ENCODE measurements at regions not wholly inside any gene's neighbourhood (a gene's known extent, or its start where the extent isn't known, plus 50 kb on each side); places are given as distances from the start of the nearest gene placed in this dataset.
"Not testable (repeated sequence)": the region's sequence is repeated elsewhere in the genome, so short reads cannot be mapped to it uniquely, and the experiment has no call there.

DNA sequence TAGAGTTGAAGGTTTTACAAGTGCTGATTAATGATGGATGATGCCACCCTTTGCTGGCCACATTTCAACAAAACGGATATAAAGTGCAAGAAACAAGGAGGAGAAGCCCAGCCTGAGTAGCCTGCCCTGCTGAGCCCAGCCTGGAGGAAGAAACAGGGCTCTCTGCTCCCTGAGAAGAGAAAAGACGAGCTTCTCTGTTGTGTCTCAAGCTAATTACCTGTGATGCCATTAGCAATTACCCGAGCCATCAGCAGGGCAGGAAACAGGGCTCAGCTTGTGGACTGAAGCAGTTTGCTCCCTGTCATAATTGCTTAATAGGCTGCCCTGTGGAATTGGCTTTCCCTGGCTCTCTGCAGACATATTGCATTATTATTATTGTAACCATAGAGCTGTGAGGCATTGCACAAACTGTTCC lies 709.3 kb upstream of the AUTS2 start:
- DNase-seq, result no peak

DNA sequence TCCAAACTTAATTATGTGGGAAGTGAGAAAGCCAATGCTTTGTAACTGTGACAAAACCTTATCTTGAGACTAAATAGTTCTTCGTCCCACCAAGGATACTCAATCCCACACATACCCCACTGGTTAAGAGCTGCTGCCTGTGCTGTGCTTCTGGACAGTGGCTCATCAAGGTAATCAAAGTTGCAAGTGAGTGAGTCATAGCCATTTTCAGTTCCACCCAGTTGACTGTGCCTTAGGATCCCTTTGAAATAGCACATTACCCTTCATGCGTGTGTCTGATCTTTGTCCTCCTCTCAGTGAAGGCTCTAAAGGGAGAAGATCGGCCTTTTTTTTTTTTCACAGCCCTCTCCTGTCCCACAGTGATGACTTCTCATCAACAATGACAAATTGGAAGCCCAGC lies 706.0 kb upstream of the AUTS2 start:
- DNase-seq, result no peak

DNA sequence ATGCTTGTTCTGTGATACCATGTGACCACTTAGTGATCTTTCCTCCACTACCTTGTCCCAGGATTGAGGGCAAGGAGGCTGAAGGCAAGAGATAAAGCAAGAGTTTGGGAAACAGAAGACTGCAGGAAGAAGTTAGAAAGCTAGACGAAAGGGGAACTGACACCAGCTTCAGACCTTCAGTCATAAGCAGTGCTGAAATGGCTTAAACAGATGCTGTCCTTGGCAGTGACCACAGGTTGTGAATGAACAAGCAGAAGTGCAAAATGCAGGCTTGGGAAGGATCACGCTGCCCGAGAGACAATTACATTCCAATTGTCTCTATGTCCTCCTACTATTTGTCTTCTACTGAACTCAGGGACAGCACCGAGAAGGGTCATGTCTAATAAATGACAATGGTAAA lies 704.9 kb upstream of the AUTS2 start:
- DNase-seq, result no peak

DNA sequence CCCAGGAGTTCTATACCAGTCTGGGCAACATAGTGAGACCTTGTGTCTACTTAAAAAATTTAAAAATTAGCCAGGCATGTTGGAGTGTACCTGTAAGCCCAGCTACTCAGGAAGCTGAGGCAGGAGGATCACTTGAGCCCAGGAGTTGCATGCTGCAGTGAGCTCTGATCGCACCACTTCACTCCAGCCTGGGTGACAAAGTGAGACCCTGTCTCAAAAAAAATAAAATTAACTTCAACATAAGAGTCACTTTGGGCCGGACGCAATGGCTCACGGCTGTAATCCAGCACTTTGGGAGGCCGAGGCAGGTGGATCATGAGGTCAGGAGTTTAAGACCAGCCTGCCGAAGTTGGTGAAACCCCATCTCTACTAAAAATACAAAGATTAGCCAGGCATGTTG lies 699.1 kb upstream of the AUTS2 start:
- not testable (repeated sequence) for DNase-seq

DNA sequence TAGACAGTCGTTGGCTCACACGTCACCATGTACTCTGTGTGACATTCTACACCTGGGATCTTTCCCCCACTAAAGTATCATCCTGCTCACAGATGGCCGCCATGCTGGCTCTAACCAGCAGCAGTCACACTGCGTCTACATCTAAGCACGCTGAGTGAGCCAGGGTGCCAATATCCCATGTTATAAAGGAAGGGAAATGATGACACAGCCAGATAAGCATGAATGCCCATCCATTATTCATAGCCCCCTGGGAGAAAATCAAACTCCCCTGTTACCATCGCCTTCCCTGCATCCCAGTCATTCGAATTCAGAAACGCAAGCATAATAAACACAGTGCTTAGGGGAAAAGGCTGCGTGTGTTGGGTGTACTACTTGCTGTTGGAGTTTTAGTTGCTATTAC lies 698.2 kb upstream of the AUTS2 start:
- DNase-seq, result no peak

DNA sequence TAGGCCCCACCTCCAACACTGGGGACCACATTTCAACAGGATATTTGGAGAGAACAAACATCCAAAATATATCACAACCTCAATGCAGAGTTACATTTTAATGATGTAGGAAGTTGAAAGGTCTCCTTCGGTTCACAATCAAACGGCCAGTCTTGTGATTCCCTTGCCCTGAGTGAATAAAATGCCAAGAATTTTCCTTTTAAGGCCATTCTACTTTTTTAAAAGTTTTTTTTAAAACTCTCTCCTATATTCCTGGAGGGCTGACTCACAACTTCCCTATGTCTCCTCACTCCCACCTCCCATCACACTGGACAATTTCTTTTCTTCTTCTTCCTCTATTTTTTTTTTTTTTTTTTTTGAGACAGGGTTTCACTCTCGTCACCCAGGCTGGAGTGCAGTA lies 693.6 kb upstream of the AUTS2 start:
- DNase-seq, result no peak

DNA sequence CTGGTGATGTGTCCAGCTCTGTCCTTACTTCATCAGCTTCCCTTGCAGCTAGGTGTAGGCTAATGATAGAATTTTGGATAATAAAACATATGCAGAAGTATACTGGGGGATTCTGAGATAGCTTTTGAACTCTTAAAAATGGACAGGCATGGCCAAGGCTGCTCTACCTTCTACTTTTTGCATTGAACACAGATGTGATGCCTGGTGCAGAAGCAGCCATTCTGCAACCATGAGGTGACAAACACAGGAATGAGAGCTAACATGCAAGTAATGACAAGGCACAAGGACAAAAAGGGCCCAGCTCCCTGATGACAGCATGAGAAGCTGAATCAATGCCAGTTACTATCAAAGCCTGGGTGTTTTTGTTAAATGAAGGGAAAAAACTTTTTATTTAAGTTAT lies 686.5 kb upstream of the AUTS2 start:
- DNase-seq, result no peak

DNA sequence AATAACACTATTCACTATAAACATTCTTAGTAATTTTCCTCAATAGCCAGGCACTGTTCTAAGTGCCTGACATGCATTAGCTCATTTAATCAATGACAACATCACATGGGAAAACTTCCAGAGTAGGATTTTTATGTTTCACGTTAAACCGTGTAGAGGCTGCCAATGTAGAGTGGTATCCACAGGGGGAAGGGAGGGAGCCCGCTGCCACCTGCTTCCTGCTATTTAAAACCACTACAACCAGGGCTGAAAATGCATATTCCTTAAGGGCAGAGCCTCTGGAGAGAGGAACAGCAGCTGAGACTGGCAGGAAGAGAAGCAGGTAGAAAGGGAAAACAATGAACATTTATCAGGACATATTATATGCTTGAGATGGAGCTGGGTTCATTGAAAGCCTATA lies 684.3 kb upstream of the AUTS2 start:
- DNase-seq, result no peak

DNA sequence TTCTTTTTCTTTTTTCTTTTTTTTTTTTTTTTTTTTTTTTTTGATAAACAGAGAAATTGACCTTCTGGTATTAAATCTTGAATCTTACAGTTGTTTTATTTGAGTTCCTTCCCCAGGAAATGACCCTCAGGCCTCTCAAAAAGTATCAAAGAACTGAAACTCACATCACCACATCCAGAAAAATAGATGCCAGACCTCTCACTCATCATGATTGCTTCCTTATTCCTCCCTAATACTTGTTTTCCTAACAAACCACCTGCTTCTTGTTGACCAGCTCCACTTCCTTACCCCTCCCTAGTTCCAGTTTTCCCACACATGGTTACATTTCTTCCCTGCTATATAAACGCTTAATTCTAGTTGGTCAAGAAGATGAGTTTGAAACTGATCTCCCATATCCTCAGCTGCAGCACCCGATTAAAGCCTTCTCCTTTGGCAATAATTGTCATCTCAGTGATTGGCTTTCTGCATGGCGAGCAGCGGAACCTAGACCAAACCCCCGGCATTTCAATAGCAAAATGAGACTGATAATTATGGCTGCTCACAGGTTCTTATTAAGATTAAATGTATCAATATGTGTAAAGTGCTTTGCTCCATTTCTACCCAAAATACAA lies 681.1 kb upstream of the AUTS2 start:
- no peak for DNase-seq

DNA sequence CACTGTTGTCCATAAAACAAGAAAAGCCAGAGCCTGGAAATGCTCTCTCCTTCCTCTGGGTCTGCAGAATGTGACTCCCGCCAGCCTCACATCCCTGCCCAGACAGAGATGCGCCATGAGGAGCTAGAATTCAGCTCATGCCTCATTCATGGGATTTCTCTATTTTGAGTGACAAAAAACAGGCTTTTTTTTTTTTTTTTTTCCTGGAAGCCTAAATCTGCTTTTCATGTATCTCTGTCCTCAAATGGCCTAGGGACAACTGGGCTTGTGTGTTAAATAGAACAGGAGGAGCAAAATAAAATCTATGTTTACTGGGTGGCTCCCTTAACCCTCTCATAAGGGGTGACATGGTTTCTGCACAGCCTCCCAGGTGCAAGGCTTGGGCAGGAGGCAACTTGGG lies 679.7 kb upstream of the AUTS2 start:
- no peak for DNase-seq

DNA sequence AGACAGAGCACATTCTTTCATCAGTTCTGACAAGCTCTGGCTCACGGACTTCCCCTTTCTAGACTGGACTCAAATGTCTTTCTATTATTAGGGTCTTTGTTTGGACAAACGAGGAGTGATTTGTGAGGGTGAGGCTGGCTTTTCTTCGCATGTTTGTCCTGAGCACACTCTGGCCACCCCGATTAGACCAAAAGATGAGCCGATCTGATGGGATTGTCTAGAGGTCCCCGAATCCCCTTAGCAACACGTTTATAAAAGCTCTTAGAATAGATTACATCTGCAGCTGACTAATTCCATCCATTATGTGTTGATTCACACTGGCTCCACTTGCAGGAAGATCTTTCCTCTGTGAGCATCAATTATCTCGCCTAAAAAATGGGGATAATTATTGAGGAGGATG lies 675.4 kb upstream of the AUTS2 start:
- DNase-seq, result no peak

DNA sequence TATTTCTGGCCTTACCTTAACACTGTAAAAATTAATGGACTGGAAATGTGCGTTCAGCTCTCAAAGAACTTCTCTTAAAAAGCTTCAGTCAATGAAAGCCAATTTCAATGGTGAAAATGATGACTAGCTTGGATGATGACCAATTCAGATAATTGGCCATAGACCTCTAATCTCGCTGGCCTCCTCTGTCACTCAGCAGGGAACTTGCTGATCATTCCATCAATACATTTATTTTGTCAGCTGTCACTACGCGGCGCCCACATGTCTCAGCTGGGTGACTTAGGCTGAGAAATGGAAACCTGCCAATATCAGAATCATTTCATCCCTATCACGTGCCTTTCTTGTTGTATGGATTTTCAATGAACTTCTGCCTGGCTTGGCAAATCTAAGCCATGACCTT lies 673.0 kb upstream of the AUTS2 start:
- DNase-seq, result no peak

DNA sequence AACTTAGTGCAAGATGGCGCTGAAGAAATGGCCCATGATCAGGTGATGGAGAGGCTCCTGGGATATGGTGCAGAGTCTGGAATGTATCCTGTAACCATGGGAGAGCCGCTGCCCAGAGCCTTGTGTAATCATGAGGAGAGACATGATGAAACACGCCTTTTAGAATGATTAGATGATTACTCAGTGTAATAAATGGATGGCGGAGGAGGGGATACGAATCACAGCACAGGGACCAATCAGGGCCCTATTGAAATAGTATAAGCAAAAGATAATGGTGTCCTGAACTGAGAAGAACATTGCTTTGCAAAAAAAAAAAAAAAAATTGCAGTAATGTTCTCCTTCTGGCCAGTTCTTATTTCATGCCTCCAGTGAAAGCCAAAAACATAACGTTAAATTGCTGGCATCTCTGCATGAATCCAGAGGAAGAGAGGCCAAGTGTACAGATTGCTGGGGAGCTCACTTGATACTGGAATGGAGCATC lies 668.5 kb upstream of the AUTS2 start:
- DNase-seq, result no peak

DNA sequence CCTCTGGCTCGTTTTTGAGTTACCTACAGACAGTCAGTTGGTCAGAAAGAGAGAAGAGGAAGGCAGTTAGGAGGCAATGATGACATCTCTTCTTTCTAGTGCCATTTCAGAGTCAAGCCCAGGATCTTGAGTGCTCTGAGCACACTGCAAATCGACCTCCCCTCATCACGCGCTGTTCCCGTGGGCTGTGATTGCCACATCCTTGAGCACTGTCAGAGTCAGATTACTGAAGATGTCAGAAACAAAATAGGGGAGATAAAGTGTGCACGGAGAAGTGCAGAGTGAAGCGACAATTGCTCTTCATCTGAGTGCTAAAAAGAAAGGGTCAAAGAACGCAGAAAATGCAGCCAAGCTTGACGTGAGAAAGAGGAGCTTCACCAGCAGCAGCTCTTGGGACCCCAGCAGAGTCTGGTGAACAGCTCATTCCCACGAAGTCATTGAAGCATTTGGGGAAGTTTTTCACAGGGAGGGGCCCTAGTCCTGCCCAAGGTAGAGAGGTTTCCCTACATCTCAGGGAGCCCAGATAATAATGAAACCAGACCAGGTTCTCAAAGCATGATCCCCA lies 661.7 kb upstream of the AUTS2 start:
- no peak for DNase-seq

DNA sequence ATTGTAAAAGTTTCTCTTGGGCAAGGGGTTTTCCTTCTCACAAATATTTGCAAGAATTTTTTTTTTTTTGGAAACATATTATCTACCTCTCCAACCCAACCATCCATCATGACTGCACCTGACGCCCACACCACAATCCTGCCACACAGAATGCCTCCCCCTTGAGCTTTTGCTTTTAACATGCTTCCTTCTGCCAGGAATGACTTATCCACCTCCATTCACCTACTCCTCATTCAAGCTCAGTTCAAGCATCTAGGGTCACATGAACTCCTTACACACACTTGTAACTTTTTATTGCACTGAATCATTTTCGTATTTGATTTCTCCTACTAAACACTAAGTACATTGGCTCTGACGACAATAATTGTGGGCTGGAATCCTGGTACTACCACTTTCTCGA lies 660.1 kb upstream of the AUTS2 start:
- no peak for DNase-seq

DNA sequence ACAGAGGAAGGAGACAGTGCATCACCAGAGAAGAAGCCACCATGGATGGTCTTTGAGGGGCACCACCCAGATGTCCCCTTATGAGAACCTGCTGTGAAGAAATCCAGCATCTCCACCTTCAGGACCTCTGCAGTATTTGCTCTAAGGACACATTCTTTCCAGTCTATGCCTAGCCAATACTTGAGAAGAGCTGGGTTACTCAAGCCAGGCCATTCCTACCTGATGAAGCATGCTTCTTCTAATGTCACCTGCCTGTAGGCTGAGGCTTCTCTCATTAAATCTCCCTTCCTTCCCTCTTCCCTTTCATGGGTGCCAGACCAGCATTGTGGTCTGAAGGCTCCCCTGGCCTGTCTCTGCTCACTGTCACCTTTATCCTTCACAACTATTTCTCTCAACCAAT lies 654.5 kb upstream of the AUTS2 start:
- no peak for DNase-seq

DNA sequence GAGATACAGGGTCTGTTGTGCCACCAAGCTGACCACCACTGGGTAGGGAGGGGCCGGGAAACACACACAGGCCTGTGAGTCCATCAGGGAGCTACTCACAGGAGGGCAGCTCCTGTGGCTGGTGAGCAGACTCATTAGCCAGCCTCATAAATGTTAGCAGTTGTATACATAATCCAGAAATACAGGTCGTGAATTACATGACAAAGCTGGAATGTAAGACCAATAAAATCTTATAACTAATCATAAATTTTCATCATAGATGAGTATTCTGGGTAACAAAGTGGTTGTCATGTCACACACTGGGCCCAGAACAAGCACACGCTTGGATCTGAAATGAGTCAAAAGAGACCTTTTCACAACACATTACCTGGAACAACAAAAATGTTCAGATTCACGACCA lies 642.6 kb upstream of the AUTS2 start:
- no peak for DNase-seq

DNA sequence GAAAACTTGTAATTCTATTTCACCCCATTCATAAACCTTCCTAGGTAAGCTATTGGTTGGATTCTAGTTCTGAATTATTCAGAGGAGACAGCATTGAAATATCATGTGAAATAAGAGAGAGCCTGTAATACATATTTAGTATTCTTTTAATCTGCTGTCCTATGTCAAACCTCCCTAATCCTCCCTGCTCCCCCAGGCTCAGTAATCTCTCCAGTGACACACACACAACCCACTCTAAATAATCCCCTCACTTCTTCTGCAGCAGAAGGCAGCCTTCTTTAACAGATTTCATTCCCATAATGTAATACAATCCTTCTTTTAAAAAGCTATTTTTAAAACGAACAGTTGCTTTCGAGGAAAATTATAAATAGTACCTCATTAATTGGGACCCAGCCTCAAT lies 639.7 kb upstream of the AUTS2 start:
- DNase-seq, result no peak

DNA sequence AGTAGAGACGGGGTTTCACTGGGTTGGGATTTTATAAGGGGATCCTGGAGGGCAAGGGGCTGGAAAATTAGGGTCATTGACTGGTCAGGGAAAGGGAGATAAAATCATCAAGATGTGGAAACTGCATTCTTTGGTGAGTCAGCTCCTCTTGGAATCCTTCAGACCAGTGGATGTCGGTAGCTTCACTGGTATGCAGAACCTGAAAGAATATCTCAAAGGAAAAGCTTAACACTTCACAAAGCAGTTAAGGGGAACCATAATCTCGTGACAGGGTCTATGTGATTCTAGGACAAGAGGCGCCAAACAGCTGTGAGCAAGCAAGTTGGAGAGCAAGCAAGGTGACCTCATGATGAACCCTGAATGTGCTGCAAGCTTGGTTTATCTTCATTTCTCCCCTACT lies 634.7 kb upstream of the AUTS2 start:
- DNase-seq, result no peak

DNA sequence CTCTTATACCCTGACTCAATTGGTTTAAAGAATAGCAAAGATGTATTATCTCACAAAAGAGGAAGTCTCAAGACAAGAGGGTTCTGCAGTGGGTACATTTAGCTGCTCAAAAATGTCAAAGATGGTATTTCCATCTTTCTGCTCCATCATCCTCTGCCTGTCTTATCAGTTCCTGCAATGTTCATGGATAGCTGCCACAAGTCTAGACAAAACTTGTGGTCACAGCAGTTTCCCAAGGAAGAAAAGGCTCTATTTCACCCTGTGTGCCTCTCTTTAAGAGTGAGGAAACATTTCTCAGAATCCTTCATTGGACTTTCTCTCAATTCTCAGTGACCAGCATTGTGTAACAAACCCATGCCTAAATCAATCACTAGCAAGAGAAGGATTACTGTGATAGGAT lies 634.2 kb upstream of the AUTS2 start:
- no peak for DNase-seq

DNA sequence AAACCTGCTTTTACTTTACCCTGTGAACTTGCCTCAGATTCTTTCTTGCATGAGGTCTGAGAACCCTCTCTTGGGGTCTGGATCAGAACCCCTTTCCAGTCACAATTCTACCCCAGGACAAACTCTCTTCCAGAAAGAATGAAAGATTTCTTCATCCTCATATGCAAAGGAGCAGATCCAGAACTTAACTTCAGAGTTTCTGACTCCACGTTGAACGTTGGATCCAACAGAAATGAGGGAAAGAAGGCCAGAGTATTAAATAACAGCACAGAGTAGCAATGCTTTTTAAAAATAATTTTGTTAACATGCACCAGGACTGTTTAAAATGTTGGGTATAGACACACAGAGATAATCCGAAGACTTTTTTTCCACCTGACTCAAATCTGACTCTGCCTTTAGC lies 632.9 kb upstream of the AUTS2 start:
- DNase-seq, result no peak

DNA sequence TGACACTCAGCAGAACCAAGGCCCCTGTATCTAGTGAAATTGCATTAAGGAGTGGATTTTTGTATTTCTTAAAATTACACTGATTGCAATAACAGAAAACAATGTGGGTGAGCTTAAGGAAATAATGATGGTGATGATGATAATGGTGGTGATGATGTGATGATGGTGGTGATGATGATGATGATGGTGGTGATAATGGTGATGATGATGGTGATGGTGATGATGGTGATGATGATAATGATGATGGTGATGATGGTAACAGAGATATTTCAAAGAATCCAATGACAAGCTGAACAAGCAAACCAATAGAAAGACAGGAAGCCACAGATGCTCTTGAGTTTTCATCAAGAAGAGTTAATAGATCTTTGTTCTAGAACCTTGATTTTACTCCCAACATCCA lies 630.7 kb upstream of the AUTS2 start:
- DNase-seq, result no peak

DNA sequence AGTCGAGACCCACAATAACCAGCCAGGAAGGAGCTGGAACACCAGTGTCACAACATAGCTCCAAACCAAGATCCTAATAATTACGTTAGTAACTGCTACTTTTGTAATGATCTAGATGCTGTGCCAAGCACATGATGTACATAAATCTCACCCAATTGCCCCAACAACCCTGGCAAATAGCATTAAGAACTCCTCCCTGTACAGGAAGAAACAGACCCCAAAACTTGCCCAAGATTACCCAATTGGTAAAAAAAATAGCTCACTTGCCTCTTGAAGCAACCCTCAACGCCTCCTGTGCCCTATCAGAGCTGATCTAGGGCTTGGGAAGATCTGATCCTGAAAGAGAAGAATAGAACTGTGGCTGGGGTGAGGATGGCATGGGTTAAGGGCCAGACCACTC lies 628.7 kb upstream of the AUTS2 start:
- DNase-seq, result no peak

DNA sequence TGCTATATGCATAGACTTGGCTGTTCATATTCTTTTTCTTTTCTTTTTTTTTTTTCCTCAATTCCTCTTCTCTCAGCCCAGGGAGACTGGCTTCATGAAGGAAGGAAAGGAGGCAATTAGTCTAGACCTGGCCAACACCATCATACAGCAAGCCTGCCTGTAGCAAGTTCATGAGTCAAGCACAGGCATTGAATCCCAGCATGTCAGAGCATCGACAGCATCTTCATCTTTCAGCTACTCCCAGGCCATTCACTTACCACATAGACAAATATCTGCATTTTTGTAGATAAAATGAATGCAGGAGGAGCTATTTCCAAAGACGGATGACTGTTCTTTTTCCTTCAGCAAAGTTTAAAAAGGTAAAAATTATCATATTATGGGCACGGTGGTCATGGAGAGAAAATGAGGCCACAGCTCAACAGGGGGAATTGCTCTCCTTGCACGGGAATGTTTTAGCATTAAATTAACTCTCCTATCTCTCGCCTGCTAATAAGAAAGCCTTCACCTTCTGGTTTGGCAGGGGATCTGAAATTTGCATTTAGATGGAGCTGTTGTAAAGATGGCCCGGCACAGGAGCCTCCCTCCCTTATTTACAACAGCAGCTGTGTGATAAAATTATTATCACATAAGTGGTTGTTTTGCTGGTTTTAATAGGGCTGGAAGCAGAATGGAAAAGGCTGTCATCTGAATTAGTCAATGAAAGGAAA lies 626.5 kb upstream of the AUTS2 start:
- no peak for DNase-seq

All from activated T-cell treated with anti-CD3 and anti-CD28 coated beads for 4 hours (primary cell).